NCI-H69 (cell line): ENCODE measurements at regions not wholly inside any gene's neighbourhood (a gene's known extent, or its start where the extent isn't known, plus 50 kb on each side); places are given as distances from the start of the nearest gene placed in this dataset.
"Not testable (repeated sequence)": the region's sequence is repeated elsewhere in the genome, so short reads cannot be mapped to it uniquely, and the experiment has no call there.

Source experiments
- DNase-seq: peaks from one replicate; lab custom pipeline; 2025; lab: John Stamatoyannopoulos, UW

DNA sequence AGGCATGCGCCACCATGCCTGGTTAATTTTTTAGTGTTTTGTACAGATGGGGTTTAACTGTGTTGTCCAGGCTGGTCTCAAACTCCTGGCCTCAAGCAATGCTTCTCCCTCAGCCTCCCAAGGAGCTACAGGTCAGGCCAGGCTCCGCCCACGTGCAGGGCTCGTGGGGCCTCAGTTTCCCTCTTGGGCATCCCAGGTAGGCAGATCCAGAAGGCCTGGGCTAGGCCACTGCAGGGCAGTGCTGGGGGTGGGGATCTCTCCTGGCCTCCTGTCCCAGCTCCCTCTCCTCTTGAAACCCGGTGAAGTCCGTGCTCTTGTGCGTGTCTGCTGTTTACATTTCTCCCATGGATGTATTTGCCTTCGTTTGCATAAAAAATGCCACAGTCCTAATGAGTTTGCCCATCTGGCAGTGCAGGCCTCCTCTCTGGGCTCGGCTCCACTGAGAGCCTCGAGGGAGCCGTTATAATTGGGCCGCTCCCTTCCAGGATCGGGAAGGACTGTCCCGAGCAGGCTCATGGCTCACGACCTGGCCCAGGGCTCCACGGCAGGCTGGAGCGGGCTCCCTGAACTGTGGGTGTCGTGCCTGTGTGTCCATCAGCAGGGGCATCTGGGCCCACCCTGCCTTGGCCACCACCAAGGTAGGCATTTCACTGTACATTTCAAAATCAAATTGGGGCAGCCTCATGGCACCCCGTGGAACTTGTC, 52.6 kb upstream of the RUFY1 start:
- peak; percentile 68 for DNase-seq

DNA sequence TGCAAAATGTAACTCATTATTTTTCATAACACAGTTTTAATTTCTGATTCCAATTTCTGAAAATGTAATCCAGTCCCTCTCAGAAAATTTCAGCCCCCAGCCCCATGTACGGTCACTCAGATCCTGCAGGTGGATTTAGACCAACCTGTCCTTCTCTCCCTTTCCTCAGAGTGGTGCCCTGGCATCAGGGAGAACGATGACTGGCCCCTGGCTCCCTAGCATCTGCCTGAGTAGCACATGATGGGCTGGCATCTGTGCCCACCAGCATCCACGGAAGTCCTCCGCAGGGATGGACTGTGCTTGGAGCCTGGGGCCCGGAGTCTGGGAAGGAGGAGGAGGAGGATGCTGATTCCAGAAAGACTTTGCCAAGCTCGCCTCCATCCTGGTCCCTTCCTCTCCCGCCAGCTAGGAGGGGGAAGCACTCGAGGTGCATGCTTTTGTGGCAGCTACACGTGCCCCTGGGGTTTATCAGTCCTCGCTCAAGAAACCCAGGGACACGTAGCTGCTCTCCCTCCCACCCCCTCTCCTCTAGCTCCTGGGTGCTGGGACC, 54.4 kb upstream of the RUFY1 start:
- DNase-seq, result peak; percentile 35

DNA sequence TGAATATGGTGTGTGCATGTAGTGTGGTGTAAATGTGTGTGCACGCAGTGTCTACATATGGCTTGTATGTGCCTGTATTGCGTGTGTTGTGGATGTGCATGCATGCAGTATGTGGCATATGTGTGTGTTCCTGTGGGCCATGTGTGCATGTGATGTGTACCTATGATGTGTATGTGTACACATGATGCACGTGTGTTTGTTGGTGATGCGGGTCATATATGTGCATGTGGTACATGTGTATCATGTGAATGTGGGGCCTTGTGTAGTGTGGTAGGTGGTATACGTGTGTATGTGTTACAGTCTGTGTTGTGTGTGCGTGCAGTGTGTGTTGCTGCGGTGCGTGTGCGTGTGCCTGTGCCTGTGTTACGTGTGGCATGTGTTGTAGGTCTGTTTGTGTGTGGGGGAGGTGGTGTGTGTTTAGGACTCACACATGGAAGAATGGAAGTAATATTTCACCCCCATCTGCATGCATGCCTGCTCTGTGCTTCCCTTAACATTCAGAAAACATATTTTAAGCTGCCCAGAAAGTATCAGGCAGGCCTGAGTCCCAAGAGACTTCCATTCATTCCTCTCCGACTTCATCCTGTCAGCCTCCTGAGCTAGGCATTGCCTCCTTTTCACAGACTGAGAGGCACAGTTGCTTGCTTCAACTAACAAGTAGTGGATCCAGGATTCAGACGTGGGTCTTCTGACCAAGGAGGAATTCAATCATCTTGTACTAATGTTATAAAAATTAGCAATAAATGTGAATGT, 55.4 kb upstream of the RUFY1 start:
- no peak for DNase-seq

DNA sequence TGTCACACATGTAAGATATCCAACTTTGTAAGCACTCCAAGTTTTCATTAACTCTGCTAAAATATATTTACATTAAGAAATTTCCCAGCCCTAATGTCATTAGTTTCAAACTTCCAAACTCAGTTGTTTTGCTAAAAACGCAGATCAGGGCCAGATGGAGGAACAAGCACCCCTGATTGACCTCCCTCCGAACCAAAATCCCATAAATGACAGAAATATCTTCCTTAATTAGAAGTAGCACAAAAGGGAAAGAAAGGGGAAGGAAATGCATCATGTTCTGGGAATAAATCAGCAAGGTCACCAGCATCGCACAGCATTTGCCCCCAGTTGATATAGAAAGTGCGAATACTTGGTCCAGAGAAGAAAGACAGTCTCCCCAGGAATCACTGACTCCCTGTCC, 61.4 kb upstream of the RUFY1 start:
- DNase-seq, result no peak

DNA sequence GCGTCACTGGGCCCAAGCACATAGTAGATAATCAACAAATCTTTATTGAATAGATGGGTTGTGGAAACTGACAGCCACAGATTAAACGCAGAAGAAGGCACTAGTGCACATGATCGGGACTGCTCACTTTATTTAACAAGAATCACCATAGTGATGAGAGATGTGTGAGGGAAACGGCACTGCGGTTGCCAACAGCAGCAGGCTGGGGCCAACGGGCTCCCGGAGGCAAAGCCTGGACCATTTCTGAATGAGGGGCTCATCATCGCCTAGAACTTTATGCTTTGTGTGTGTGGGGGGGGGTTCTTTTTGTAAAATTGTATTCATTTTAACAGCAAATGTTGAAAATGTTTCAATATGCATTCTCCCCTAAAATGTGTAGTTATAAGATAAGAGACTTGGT, 61.9 kb upstream of the RUFY1 start:
- DNase-seq, result no peak

DNA sequence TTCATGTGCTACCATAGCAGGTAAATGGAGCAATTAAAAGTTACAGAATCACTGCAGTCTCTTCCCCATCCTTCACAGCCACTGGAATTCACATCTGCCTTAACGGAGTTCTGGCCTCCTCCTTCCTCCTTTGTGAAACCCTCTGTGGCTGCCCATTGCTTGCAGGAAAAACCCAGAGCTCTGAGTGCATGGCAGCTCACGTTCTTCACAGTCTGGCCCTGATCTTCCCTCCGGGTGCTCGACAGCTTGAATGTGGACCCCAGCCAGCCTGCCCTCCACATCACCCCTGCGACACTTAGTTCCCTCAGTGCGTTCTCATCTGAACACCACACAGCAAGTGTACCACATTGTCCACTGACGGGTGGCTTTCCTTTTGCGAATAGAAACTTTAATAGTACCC, 63.2 kb upstream of the RUFY1 start:
- DNase-seq, result no peak

DNA sequence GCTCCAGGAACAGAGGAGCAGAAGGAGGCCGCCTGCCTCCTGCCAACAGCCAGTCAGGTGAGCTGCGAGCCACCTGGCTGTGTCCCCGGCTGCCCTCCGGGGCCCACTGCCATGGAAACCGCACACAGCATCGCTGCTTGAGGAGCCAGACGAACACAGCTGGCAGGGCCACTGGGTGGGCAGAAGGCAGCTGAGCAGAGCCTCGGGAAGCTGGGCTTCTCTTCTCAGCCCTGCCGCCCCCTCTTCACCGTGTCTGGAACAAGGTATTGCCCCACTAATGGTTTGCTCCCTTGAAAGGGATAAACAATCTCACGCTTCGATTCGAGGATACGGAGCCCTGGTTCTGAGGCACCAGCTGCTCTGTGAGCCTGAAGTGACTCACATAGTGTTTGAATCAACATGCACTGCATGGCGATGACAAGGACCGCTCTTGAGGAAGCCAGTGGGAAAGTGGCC, 63.7 kb upstream of the RUFY1 start:
- peak; percentile 86 for DNase-seq

DNA sequence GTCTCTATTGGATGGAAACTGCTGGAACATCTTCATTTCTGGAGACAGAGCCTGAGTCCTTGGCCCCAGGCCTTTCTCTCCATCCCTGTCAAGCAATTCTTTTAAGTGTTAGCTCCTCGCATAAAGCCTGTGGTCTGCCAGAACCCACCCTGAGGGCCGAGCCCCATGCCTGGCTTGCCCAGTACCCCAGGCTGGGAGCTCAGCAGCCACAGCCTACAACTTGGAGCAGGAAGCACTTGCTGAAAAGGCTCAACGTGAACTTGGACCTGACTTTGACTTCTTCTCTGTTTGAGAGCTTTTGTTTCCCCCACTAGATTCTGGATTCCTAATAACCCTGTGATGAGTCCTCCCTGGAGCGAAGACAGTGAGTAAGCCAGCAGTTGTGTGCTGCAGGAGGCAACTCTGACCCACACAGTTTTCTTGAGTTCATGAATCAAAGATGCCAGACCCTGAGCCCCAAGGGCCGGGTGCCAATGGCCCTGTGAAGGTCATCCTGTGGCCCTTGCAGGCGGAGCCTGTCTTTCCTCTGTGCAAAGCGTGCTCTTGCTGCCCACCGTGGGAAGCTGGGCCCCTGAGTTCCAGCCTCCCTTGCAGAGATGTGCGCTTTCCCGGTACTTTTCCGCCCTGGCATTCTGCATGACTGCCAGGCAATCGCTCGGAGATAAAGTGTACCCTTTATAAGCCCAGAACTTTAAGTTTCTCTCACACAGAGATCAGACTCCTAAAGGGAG, 64.3 kb upstream of the RUFY1 start:
- no peak for DNase-seq

DNA sequence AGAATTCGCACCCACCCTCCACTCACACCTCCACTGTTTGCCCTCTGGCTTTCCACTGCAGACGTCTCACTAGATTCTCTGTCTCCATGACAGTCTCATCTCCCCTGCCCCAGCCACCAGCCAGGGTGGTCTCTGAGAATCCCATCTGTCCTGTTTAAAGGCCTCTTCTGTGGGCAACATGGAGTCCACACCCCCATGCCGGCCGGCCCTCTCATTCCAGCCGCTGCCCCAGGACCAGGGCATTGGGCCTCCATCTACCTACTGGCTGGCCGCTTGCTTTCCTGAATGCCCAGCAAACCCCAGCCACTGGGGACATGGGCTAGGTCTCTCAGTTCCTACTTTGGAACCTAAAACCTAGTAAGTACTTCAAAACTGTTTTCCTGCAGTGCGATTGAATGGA, 65.6 kb upstream of the RUFY1 start:
- no peak for DNase-seq

DNA sequence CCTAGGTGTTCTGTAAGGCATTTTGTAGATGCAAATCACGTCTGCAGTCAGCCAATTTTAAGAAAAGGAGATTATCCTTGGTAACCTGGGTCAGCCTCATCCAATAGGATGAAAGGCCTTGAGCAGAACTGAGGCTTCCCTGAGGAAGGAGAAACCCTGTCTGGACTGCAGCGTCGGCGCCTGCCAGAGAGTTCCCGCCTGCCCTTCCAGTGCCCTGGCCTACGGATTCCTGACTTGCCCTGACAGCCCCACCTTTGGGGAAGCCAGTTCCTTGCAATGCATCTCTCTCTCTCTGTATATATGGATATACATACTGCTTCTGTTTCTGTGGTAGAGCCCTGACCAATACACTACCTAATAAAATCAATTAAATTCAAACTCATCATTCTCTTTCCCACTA, 66.2 kb upstream of the RUFY1 start:
- no peak for DNase-seq

DNA sequence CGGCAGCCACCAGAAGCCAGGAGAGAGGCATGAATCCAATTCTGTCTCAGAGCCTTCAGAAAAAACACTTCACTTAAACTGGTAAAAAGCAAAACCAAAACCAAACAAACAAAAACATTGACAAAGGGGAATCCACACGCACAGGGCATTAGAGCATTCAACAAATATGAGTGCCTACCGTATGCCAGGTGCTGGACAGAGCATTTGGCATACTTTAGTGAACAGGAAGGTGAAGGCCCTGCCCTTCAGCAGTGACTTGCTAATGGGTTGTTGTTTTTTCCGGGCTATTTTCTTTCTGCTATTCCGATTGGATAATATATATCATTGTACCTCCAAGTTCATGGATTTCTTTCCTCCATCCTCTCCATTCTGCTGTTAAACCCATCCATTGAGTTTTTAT, 71.7 kb upstream of the RUFY1 start:
- DNase-seq, result no peak

DNA sequence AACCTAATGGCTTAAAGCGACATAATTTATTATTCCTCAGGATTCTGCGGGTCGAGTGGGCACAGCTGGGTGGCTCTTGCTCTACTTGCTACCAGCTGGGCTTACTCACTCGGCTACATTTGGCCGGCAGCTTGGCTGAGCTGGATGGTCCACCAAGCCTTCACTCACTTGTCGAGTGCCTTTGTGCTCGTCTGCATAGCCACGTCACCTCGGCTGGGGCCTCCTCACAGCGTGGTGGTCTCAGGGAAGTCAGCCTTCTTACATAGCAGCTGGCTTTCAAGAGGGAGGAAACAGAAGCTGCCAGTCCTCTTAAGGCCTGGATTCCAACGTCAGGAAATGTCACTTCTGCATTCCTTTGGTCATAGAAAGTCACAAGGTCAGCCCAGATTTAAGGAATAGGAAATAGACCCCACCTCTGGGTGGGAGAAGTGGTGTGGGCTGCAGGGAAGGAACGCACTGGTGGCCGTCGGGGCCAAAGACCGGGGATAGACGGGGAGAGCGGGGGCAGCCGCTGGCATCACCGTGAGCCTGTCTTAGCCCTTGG, 75.1 kb upstream of the RUFY1 start:
- peak; percentile 30 for DNase-seq

DNA sequence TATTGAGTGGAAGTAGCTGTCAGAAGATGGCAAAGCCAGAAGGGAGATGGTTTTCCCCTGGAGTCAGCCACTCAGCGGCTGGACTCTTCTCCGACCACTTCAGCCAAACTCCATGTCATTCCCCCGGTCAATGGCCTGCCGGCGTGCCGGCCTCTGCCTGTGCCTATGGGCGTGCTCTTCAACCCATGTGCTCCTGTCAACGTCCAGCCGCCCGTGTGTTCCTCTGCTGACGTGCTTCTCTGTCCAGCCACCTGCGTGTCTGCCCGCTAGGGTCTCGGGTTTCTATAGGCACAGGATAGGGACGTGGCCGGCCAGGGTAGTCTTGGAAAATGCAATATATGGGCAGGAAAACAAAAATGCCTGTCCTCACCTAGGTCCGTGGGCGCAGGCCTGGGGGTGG, 77.7 kb upstream of the RUFY1 start:
- DNase-seq, result no peak

DNA sequence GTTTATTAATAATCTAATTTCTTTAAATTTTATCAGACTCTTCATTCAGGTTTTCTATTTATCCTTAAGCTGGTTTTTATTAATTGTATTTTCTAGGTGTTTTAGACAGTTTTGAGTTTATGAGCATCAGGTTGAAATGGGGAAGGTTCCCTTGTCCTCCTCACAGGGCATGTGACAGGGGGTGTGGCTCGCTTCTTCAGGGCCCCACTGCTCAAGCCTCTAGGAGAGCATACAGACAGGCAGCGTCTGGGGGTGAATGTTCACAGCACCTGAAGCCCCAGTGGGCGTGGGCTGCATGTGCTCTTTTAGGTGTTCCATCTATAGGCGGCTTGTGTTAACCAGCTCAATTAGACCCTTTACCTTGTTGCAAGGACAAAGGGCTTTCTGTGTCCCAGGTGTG, 78.2 kb upstream of the RUFY1 start:
- no peak for DNase-seq

DNA sequence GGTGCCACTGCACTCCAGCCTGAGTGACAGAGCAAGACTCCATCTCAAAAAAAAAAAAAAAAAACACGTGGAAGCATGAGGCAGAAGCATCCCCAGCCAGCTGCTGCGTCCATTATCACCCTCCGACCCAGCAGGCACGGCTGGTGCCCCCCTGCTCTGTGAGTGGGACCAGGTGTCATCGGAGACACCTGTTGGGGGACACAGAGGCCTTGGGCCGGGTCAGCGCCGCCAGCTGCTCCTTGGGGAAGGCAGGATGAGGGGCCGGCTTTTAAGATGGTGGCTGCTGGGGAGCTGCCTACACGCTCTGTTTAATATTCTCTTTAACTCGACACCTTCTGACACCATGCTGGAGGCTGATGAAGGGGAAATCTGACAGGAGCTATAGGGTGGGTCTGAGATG, 80.2 kb upstream of the RUFY1 start:
- DNase-seq, result no peak

DNA sequence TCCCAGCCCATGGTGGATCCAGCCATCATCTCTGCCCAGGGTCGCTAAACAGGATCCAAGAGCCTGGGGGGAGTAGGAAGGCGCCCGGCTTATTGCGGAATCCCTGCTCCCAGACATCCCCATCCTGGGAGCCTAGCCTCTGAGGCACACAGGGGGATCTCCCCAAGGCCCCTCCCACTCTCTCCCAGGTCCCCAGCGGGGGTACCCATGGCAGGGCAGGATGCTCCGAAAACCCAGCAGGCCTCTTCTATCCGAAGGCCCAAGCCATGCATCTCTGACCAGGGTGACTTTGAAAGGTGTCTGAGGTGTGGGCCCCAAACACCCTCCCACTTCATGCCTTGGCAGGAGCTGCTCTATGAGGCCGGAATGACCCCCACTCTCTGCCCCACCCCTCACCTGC, 81.7 kb upstream of the RUFY1 start:
- DNase-seq, result no peak

DNA sequence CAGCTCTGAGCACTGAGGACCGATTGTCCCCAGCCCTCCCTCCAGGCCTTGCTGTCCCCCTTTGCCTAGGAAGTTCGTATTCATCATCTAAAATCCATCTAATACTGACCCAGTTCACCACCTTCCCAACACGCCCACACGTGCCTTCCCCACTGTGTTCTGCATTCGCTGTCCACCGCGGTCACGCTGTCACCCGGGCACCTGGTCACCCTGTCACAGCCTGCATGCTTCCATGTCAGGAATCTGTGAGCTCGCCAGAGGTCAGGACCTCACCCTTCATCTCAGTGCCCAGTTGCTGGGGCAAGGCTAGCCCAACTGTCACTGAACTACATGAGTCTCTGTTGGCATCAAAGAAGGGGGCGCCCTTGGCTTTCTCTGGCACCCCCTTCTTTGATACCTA, 82.9 kb upstream of the RUFY1 start:
- DNase-seq, result no peak

DNA sequence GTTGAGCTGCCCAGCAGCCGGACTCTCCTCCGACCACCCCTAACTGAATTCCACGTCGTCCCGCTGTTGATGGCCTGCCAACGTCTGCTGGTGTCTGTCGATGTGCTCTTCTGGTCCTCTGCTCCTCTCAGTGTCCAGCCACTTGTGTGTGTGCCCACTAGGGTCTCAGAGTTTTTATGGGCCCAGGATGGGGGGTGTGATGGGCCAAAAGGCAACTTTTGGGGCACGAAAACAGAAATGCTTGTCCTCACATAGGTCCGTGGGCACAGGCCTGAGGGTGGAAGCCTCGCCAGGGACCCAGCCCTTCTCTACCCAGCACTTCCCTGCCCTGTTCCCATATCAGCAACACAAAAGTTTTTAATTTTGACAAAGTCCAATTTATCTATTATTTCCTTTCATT, 85.7 kb upstream of the RUFY1 start:
- no peak for DNase-seq

DNA sequence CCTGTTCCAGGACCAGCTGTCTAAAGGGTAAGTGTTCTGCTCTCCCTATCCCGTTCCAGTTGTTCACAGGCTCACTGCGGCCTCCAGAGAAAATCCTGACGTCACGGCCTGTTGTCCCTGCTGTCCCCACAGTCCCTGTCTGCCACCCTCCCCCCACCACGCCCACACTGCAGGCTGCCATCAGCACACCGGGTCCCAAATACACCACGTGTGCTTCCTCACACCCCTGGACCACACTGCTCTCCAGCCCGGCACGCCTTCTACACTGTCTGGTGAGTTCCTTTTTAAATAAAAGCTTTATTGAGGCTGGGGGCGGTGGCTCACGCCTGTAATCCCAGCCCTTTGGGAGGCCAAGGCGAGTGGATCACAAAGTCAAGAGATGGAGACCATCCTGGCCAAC, 88.3 kb upstream of the RUFY1 start:
- no peak for DNase-seq

DNA sequence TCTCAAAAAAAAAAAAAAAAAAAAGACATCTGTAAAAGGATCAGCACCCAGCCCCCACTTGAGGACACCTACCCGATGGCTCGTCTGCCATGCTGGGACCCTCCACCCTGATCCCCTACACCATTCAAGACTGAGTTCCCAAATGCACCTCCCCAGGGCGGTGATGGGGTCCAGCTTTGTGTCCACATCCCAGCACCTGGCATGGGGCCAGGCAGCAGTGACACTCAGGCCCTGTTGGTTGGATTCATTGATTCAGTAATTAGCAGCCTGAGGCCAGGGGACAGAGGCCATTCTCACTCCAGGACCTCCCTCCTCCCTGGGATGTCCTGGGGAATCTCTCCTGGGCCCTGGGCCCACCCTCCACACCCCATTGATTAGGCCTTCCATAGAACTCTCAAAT, 88.8 kb upstream of the RUFY1 start:
- no peak for DNase-seq

DNA sequence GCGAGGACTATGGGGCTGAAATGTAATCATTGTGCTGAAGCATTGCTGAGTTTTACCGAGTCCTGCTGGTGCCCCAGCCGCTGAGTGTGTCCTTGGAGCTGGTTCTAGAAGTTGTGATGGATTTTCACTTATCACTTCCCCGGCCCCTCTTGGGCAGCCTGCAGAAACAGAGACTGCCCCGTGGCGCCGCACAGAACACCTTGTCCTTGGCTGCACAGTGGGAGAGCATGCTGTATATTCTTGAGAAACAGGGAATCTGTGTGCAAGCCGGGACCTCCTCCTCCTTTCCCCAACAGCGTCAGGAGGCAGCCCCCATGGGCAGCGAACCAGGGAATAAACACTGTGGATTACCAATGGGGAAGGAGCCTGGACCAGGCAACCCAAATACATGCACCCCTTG, 90.6 kb upstream of the RUFY1 start:
- no peak for DNase-seq

DNA sequence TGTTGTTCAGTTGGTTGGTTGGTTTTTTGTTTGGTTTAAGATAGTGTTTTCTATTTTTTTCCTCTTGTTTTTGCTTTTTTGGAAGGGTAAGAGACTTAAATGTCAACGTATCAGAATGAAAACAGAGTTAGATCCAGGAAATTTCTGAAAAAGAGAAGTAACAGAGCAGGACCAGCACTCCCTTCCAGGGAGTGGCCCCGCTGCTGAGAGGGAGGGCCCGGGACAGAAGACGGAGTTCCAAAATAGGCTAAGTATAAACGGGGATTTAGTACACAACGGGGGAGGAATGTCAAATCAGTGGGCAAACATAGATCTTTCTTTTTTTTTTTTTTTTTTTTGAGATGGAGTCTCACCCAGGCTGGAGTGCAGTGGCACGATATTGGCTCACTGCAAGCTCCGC, 92.7 kb upstream of the RUFY1 start:
- DNase-seq, result no peak

DNA sequence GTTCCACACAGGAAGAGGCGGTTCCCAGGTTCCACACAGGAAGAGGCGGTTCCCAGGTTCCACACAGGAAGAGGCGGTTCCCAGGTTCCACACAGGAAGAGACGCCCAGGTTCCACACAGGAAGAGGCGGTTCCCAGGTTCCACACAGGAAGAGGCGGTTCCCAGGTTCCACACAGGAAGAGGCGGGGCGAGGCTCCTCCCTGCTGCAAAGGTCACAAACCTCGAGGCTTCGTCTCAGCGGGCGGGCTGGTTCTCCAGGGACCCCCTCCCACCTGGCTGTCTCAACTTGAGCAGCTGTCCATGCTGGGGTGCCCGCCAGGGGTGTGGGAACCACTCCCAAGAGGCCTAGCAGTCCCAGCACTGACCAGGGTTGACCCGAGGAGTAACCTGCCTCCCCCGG, 94.3 kb upstream of the RUFY1 start:
- DNase-seq, result not testable (repeated sequence)
